Activated CD4-positive, alpha-beta T cell treated with anti-CD3 and anti-CD28 coated beads, Interleukin-2, amount 50 U/mL, for 1 hour (primary cell): ENCODE measurements at regions not wholly inside any gene's neighbourhood (a gene's known extent, or its start where the extent isn't known, plus 50 kb on each side); places are given as distances from the start of the nearest gene placed in this dataset.

Experiments
- DNase-seq: peaks from one replicate; pipeline ENCODE4 v3.0.0-alpha.2; 2020

DNA sequence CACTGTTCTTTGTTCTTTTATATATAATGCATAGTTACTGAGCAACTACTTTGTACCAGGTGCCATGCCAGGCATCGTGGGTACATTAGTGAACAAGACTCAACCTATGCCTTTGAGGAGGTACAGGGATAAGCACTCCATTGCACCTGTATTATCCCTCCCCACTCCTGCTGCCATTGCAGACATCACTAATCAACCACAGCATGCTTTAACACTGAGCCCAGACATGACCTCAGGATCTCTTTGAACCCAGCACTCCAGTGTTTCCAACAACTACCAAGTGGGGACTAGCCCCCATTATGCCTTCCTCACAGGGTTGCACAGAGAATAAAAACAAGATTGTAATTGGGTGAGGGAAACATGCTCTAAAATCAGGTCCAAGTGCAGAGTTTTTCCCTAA lies 60.5 kb upstream of the COL13A1 start:
- no peak for DNase-seq

DNA sequence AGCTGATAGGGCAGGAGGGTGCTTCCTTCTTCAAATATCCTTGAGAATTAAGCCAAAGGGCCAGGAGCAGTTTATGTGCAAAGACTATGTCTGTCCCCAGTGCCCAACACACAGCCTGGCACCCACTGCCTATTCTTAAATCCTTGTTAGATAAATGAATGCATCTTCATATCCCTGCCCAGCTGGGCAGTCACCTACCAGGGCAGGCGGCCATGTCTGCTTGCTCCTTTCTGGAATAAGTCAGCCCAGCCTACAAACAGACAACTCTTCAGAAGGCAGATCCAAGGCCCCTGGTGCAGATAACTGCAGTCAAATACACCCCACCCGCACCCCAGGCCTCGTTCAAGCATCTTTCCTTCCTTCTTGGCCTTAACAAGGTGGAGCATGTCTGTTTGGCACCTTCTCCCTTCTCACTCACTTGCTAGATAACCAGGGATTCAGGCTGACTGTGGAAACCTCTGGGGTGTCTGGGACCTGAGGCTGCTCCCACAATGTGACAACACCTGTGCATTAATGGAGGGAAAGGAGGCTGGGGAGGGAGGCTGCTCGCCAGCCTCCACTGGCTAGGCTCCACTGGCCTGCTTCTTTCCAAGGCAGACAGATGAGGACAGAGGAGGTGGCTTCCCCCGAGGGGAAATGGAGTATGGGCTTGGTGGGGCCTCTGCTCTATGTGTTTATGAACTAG lies 59.9 kb upstream of the COL13A1 start:
- no peak for DNase-seq

DNA sequence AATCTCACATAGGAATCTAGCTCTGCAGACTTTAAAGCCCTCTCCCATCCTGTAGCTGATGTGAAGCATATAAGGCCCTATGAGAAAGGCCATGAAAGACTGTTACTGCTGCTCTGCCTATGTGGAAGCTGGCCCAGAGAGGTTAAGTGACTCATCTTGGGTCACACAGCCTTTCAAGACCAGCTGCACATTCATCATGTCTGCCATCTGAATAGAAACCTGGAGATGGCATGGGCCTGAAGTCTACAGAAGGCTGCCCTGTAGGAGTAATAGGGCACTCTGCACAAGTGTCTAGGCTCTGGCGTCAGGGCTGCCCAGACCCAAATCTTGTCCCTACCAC lies 59.4 kb upstream of the COL13A1 start:
- no peak for DNase-seq

DNA sequence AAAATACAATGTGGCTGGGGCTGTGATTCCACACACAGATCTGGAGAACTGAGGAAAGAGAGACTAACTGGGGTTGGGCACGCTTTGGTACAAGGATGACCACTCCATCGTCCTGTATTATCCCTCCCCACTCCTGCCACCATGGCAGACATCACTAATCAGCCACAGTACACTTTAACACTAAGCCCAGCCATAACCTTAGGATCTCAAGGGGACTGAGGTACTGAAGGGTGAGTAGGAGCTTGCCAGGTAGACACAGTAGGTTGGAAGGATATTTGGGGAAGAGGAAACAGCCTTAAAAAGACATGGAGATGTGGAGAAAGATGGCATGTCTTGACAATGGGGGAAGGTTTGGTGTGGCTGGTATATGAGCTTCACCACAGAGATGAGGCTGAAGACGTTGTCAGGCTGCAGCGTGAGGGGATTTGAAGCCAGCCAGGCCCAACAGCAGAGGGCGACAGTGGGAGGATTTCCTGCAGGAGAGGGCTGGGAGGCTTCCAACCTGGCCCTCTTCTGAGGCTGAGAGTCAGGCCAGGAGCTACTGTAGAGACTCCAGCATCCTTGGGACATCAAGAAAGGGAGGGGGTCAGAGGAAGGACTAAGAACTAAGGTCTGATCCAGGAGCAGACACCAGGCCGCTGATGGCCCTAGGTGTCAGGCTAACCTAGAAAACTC lies 58.6 kb upstream of the COL13A1 start:
- no peak for DNase-seq

DNA sequence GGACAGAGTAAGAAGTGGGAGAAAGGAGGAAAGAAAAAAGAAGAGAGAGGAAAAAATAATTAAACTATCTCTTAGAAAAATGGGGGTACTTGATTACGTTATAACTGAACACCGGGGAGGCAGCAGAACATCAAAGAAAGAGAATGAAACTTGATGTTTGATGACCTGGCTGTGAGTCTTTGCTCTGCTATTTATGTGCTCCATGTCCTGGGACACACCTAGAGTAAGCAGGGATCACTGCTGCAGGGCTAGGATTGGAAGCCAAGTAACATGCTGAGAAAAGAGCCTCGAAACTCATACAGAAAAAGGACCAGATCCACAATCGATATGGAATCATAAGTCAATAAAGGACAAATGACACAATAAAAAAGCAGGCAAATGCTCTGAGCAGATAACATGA lies 56.7 kb upstream of the COL13A1 start:
- DNase-seq, result no peak

DNA sequence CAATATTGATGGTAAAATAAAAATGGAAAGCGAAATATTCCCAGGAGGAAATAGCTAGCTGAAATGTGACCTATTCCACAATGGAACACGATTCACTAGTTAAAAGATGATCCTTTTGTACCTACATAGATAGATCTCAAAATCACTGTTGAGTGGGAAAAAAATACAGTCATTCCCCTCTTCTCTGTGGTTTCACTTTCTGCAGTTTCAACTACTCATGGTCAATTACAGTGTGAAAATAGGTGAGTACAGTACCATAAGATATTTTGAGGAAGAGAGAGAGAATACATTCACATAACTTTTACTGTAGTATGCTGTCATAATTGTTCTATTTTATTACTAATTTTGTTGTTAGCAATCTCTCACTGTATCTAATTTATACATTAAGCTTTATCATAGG lies 56.0 kb upstream of the COL13A1 start:
- DNase-seq, result no peak

DNA sequence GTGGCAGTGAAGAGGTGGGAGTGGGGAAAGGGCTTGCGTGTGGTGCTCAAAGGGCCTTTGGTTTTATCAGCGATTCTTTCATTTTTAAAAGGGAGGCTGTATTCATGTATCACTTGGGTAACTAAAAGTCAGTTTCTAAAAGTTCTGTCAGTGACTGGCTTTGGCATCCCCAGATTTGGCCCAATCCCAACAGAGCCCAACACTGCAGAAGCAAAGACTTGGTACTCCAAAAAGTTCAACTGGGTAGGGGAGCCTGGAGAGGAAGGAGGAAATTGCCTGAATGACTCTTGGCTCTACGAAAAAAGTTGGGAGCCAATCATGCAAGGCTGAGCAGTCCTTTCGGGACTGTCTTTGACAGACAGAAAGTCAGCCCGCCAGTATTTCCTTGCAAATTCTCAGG lies 54.5 kb upstream of the COL13A1 start:
- DNase-seq, result no peak

DNA sequence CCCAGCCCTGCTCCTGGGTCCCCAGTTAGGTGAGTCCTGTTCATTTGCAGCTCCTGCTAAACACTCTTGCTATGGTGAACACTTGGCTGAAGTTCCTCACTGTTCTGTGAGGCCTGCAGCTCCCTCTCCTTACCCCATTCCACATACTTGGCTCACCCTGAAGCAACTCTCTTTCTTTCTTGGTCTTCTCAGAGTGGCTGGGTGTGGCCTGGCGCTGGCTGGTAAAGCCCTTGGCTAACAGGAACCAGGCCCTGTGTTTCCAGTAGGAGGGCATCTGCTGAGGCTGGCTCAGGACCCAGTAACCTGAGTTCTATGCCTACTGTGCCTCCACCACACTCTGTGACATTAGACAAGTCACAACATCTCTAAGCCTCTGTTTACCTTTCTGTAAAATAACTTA lies 53.1 kb upstream of the COL13A1 start:
- DNase-seq, result no peak

DNA sequence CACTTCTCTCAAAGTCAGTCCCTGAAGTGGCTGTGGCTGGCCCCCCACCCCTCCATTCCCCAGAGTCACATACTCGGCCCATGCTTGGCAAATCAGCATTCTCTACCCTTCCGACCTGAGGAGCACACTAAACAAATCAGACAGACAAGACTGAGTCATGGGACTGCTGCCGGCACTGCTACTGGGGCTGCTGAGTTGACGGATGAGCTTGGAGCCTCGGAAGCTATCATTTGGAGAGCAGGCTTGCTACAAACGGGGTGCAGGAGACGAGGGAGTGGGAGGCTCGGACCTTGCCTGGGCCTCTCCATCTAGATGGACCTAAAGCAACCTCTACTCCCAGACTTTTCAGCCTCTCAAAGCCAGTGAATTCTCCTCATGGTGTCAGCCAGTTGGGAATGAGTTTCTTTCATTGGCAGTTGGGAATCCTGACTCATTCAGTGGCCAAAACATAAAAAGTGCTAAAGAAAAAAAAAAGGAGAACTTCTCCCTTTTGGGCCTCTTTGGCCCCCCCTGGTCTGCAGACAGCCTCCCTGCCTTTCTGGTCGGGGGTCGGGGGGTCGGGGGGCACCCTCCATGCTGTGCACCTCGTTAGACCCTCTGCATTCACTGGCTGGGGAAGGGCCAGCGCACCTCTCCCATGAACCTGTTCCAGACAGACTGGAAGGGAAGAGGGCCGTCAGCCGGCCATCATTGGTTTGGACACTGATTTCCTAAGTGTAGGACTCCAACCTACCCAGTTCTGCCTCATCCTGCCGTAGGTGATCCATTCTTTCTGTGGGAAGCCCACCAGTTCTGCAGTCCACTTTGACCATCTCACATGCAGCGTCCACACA lies 52.3 kb upstream of the COL13A1 start:
- DNase-seq, result no peak

DNA sequence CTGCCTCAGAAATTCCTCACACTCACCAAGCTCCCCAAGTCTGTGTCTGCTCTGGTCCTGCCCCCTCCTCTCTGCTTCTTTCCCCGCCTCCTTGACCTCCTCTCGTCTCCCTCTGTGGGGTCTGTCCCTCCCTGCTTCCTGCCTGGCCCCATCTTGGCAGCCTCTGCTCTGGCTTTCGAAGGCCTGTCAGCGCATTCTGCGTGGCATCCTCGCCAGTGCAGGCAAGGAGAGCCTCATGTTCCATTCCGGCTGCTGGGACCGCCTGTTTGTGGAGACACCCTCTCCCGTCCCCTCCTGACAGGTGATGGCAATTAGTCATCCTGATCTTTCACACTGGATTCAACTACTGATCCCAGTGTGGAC lies 51.7 kb upstream of the COL13A1 start:
- DNase-seq, result no peak

DNA sequence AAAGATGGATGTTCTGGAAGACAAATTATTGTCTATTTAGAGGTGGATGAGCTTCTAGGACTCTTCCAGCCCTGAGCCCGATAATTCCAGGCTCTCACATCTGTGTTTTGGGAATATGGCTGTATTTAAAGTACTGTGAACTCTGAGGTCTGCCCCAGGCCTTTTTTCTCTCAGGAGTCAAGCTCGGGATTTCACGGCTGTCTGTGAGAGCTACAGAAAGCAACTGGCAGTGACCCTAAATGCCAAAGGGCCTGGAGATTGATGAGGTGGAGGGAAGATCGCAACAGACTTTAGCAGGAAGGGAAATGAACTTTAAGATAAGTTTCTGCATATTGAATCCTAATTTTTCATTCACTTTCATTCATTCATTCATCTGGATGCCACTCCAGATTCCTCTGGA lies 51.0 kb upstream of the COL13A1 start:
- no peak for DNase-seq

DNA sequence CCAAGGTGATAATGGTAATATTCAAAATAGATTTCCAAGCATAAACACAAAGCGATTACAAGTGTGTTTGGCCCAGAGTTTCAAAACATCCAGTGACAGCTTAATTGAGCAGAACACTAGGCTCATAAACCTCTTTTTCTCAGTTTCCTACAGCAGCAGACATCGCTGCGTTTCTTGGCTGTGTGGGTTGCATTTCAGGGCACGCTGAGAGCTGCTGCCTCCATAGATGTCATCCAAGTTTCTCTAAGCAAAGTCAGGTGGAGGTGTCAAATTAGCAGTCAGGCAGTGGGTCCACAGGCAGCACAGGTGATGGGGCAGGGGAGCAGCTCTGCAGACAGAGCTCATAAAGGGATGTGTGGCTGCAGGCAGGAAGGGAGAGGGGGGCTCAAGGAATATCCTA lies 50.5 kb upstream of the COL13A1 start:
- DNase-seq, result no peak
